Heart left ventricle (tissue), 13 donors: ENCODE measurements at regions not wholly inside any gene's neighbourhood (a gene's known extent, or its start where the extent isn't known, plus 50 kb on each side); places are given as distances from the start of the nearest gene placed in this dataset.

Experiments used
- POLR2A ChIP-seq, 2 donors: fragments of 450-650 bp; IDR thresholded peaks; one replicate each; pipeline ENCODE4 v1.6.1; 2017; ENCODE audit warnings: antibody characterized with exemption in 2 of 2, mild to moderate bottlenecking in 2 of 2, moderate library complexity in 2 of 2
- TF ChIP-seq, protein P1 (sequence below), 12 donors: fragments of 200-600 bp; sonication (generic) in 4 of 12; IDR thresholded peaks; one replicate each; pipeline versions ENCODE4 v1.5.0 to v1.8.0; 2018 to 2022; ENCODE audit warnings: antibody characterized with exemption in 12 of 12, mild to moderate bottlenecking in 5 of 12
- donor health status: ischemic (EF 13 %, LVEDD 7.1; RV severe dilation, severe dysfunction).
- donor health status: DM: no; HTN: yes; CAD: no.
- donor health status: DM: no; HTN: no; CAD: no.
- donor health status: ischemic (EF 25% LVEDD 6.9; RV normal size, moderate dysfunction).
- donor health status: ischemic (EF 25% LVEDD 5.7; RV mildly dilated, moderate dysfunction).
- donor health status: ischemic (EF 35%, LVEDD 5.7; RV mildly dilated, moderate dysfunction).
- donor health status: nonischemic (EF 11% LVEDD 7.7; RV severe dilation, severe dysfunction).
- donor health status: DM: yes; HTN: yes; CAD: no.
- donor health status: PGD.
- donor health status: ischemic (EF 29% LVEDD 5.4; RV normal size, mild dysfunction).
- donor health status: nonischemic (EF 23%, LVEDD 6.1; RV moderate dilation, normal function).

DNA sequence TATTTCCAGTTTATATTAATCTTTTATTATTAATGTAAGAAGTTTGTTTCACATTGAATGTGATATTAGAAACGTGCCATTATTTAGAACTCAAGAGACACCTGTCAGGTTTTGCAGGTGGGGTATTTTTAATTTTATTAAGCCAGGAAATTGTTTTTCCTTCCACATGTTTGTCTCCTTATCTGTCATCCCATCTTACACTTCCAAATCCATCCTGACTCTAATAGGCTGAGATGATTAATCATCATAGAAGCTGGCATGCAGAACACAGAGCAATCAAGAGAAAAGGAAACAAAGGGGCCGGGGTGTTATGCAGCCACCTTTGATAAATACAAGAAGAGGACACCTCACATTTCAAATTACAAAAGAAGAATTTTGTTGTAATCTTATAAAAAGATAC lies 506.5 kb downstream of the ISL1 start:
- TF ChIP-seq, protein P1, sequence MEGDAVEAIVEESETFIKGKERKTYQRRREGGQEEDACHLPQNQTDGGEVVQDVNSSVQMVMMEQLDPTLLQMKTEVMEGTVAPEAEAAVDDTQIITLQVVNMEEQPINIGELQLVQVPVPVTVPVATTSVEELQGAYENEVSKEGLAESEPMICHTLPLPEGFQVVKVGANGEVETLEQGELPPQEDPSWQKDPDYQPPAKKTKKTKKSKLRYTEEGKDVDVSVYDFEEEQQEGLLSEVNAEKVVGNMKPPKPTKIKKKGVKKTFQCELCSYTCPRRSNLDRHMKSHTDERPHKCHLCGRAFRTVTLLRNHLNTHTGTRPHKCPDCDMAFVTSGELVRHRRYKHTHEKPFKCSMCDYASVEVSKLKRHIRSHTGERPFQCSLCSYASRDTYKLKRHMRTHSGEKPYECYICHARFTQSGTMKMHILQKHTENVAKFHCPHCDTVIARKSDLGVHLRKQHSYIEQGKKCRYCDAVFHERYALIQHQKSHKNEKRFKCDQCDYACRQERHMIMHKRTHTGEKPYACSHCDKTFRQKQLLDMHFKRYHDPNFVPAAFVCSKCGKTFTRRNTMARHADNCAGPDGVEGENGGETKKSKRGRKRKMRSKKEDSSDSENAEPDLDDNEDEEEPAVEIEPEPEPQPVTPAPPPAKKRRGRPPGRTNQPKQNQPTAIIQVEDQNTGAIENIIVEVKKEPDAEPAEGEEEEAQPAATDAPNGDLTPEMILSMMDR (IDR thresholded peaks at IDR 0.05) = no peak
- no peak for TF ChIP-seq POLR2A (IDR thresholded peaks at IDR 0.05)
